ENCODE measurements at regions not wholly inside any gene's neighbourhood (a gene's known extent, or its start where the extent isn't known, plus 50 kb on each side); places are given as distances from the start of the nearest gene placed in this dataset.

- CTCF ChIA-PET = interaction anchor here (0.9 to 1.4 kb wide), 6 partner anchors 12 to 448 kb away, joined by 3 to 4 read pairs (median 4); partner anchors contain the start of gene CNEP1R1
- POLR2A ChIA-PET = no interaction called here
- no peak for DNase-seq (ENCODE audit: extremely low spot score)
- no peak for TF ChIP-seq CTCF (IDR thresholded peaks at IDR 0.05; ENCODE audit: control extremely low read depth, extremely low read depth, low read depth, missing control alignments)
These were observed 75.7 kb upstream of the NKD1 start for GRCh38 chr16:50472472-50472871.

GRCh38 chr16:50470687-50471086 is 77.5 kb upstream of the NKD1 start:
- ChIA-PET POLR2A (no interaction called here), CTCF (interaction anchor here (0.8 kb wide), 1 partner anchor 11 kb away, joined by 4 read pairs; no protein-coding TSS in a partner anchor)

GRCh38 chr16:50469744-50470321 is 78.4 kb upstream of the NKD1 start:
- ChIA-PET CTCF (interaction anchor here (1.2 kb wide), 2 partner anchors 19 to 337 kb away, joined by 3 read pairs; no protein-coding TSS in a partner anchor), POLR2A (no interaction called here)
- no peak for DNase-seq (ENCODE audit: extremely low spot score)
- no peak for TF ChIP-seq CTCF (IDR thresholded peaks at IDR 0.05; ENCODE audit: control extremely low read depth, extremely low read depth, low read depth, missing control alignments)

More at GRCh38 chr16:50470687-50471086, 77.5 kb upstream of the NKD1 start:
- no peak for DNase-seq (ENCODE audit: extremely low spot score)
- no peak for TF ChIP-seq CTCF (IDR thresholded peaks at IDR 0.05; ENCODE audit: control extremely low read depth, extremely low read depth, low read depth, missing control alignments)

GRCh38 chr16:50469121-50469743 is 79.0 kb upstream of the NKD1 start:
- no peak for TF ChIP-seq CTCF (IDR thresholded peaks at IDR 0.05; ENCODE audit: control extremely low read depth, extremely low read depth, low read depth, missing control alignments)
- ChIA-PET POLR2A (no interaction called here), CTCF (interaction anchor here (1.2 kb wide), 2 partner anchors 19 to 337 kb away, joined by 3 read pairs; no protein-coding TSS in a partner anchor)
- no peak for DNase-seq (ENCODE audit: extremely low spot score)

GRCh38 chr16:50468749-50469078 is 79.5 kb upstream of the NKD1 start:
- no peak for DNase-seq (ENCODE audit: extremely low spot score)
- CTCF ChIA-PET = no interaction called here
- POLR2A ChIA-PET = no interaction called here
- TF ChIP-seq CTCF (IDR thresholded peaks at IDR 0.05; ENCODE audit: control extremely low read depth, extremely low read depth, low read depth, missing control alignments) = no peak

GRCh38 chr16:50467943-50468748 is 80.0 kb upstream of the NKD1 start:
- ChIA-PET POLR2A (no interaction called here), CTCF (no interaction called here)
- no peak for TF ChIP-seq CTCF (IDR thresholded peaks at IDR 0.05; ENCODE audit: control extremely low read depth, extremely low read depth, low read depth, missing control alignments)
- DNase-seq (ENCODE audit: extremely low spot score) = no peak

Data from GM10248 (cell line).